ENCODE measurements at regions not wholly inside any gene's neighbourhood (a gene's known extent, or its start where the extent isn't known, plus 50 kb on each side); places are given as distances from the start of the nearest gene placed in this dataset.
"Not testable (repeated sequence)": the region's sequence is repeated elsewhere in the genome, so short reads cannot be mapped to it uniquely, and the experiment has no call there.

- ChIA-PET CTCF (no interaction called here), POLR2A (no interaction called here)
- Histone ChIP-seq H3K27me3 (ENCODE audit: control insufficient read depth, insufficient read depth, low read length) (no peaks in the 10 kb centered on the region), H3K27ac (ENCODE audit: low read depth, low read length) (no peak overlapping the region), H3K4me3 (ENCODE audit: low read depth, low read length) (no peak overlapping the region), H3K9me3 (ENCODE audit: control insufficient read depth, insufficient read depth, low read length) (no peaks in the 10 kb centered on the region)
- no peak for TF ChIP-seq CTCF (IDR thresholded peaks at IDR 0.05; ENCODE audit: low read depth, low read length)
- no peak for DNase-seq (ENCODE audit: low read depth, low spot score)
Measured at GRCh38 chr6:92263864-92264263, 1155.5 kb downstream of the EPHA7 start.

- H3K27me3 ChIP-seq (ENCODE audit: control insufficient read depth, insufficient read depth, low read length) = no peaks in the 10 kb centered on the region
- ChIA-PET CTCF (no interaction called here), POLR2A (no interaction called here)
- H3K27ac ChIP-seq (ENCODE audit: low read depth, low read length) = no peak overlapping the region
- H3K4me3 ChIP-seq (ENCODE audit: low read depth, low read length) = no peak overlapping the region
- no peaks in the 10 kb centered on the region for H3K9me3 ChIP-seq (ENCODE audit: control insufficient read depth, insufficient read depth, low read length)
- DNase-seq (ENCODE audit: low read depth, low spot score) = no peak
- no peak for TF ChIP-seq CTCF (IDR thresholded peaks at IDR 0.05; ENCODE audit: low read depth, low read length)
Measured at GRCh38 chr6:92259171-92259570, 1160.2 kb downstream of the EPHA7 start.

GRCh38 chr6:92243315-92243714, 1176.0 kb downstream of the EPHA7 start:
- DNase-seq (ENCODE audit: low read depth, low spot score) = no peak
- no peak overlapping the region for H3K4me3 ChIP-seq (ENCODE audit: low read depth, low read length)
- H3K27me3 ChIP-seq (ENCODE audit: control insufficient read depth, insufficient read depth, low read length) = no peaks in the 10 kb centered on the region
- no peaks in the 10 kb centered on the region for H3K9me3 ChIP-seq (ENCODE audit: control insufficient read depth, insufficient read depth, low read length)
- POLR2A ChIA-PET = no interaction called here
- CTCF ChIA-PET = no interaction called here
- no peak for TF ChIP-seq CTCF (IDR thresholded peaks at IDR 0.05; ENCODE audit: low read depth, low read length)
- no peak overlapping the region for H3K27ac ChIP-seq (ENCODE audit: low read depth, low read length)

GRCh38 chr6:92231171-92231701, 1188.1 kb downstream of the EPHA7 start:
- no peak for DNase-seq (ENCODE audit: low read depth, low spot score)
- POLR2A ChIA-PET = no interaction called here
- Histone ChIP-seq H3K4me3 (ENCODE audit: low read depth, low read length) (no peak overlapping the region), H3K27me3 (ENCODE audit: control insufficient read depth, insufficient read depth, low read length) (no peaks in the 10 kb centered on the region), H3K9me3 (ENCODE audit: control insufficient read depth, insufficient read depth, low read length) (no peaks in the 10 kb centered on the region), H3K27ac (ENCODE audit: low read depth, low read length) (no peak overlapping the region)
- CTCF ChIA-PET = no interaction called here
- TF ChIP-seq CTCF (IDR thresholded peaks at IDR 0.05; ENCODE audit: low read depth, low read length) = no peak

- CTCF ChIA-PET; H3K4me3 ChIP-seq (ENCODE audit: low read depth, low read length); H3K27ac ChIP-seq (ENCODE audit: low read depth, low read length); POLR2A ChIA-PET; H3K9me3 ChIP-seq (ENCODE audit: control insufficient read depth, insufficient read depth, low read length); H3K27me3 ChIP-seq (ENCODE audit: control insufficient read depth, insufficient read depth, low read length); DNase-seq (ENCODE audit: low read depth, low spot score): not testable (repeated sequence)
Measured at GRCh38 chr6:92219987-92220386, 1199.4 kb downstream of the EPHA7 start.

GRCh38 chr6:92216717-92217116, 1202.6 kb downstream of the EPHA7 start:
- Histone ChIP-seq H3K4me3 (ENCODE audit: low read depth, low read length) (no peak overlapping the region), H3K27me3 (ENCODE audit: control insufficient read depth, insufficient read depth, low read length) (no peaks in the 10 kb centered on the region), H3K27ac (ENCODE audit: low read depth, low read length) (no peak overlapping the region), H3K9me3 (ENCODE audit: control insufficient read depth, insufficient read depth, low read length) (no peaks in the 10 kb centered on the region; the same call in 1 of the 2 replicates)
- ChIA-PET POLR2A (no interaction called here), CTCF (no interaction called here)
- TF ChIP-seq CTCF (IDR thresholded peaks at IDR 0.05; ENCODE audit: low read depth, low read length) = no peak
- no peak for DNase-seq (ENCODE audit: low read depth, low spot score)

Measured in AG04450 (cell line).